GM21360 (cell line): ENCODE measurements at regions not wholly inside any gene's neighbourhood (a gene's known extent, or its start where the extent isn't known, plus 50 kb on each side); places are given as distances from the start of the nearest gene placed in this dataset.
"Not testable (repeated sequence)": the region's sequence is repeated elsewhere in the genome, so short reads cannot be mapped to it uniquely, and the experiment has no call there.

Experiments used
- ATAC-seq: cut with Tn5 transposase; IDR thresholded peaks from one replicate; pipeline ENCODE4 v1.9.1; 2021; ENCODE audit warnings: mild to moderate bottlenecking, moderate library complexity; ENCODE audit not compliant: unreplicated experiment

- ATAC-seq, result no peak
These were observed 726.4 kb upstream of the SOX11 start for GRCh38 chr2:4965556-4966320.

- ATAC-seq, result no peak
These were observed 725.0 kb upstream of the SOX11 start for GRCh38 chr2:4967206-4967605.

GRCh38 chr2:4972472-4972871, 719.7 kb upstream of the SOX11 start:
- ATAC-seq, result no peak

GRCh38 chr2:4973354-4973753, 718.8 kb upstream of the SOX11 start:
- no peak for ATAC-seq

- no peak for ATAC-seq
These were observed 718.2 kb upstream of the SOX11 start for GRCh38 chr2:4973973-4974372.

- ATAC-seq, result no peak
These were observed 715.8 kb upstream of the SOX11 start for GRCh38 chr2:4976407-4976806.

- no peak for ATAC-seq
These were observed 713.1 kb upstream of the SOX11 start for GRCh38 chr2:4979111-4979510.

- no peak for ATAC-seq
These were observed 711.2 kb upstream of the SOX11 start for GRCh38 chr2:4980995-4981394.

GRCh38 chr2:4981802-4982409, 710.3 kb upstream of the SOX11 start:
- no peak for ATAC-seq

- not testable (repeated sequence) for ATAC-seq
These were observed 703.7 kb upstream of the SOX11 start for GRCh38 chr2:4988444-4988843.

GRCh38 chr2:4992226-4992625, 700.0 kb upstream of the SOX11 start:
- ATAC-seq, result no peak

- ATAC-seq, result no peak
These were observed 696.7 kb upstream of the SOX11 start for GRCh38 chr2:4995466-4995865.

GRCh38 chr2:5007596-5007995, 684.6 kb upstream of the SOX11 start:
- no peak for ATAC-seq

GRCh38 chr2:5019324-5019723, 672.9 kb upstream of the SOX11 start:
- ATAC-seq, result no peak

- no peak for ATAC-seq
These were observed 671.9 kb upstream of the SOX11 start for GRCh38 chr2:5020116-5020875.

GRCh38 chr2:5021136-5021535, 671.0 kb upstream of the SOX11 start:
- ATAC-seq, result no peak

- no peak for ATAC-seq
These were observed 670.1 kb upstream of the SOX11 start for GRCh38 chr2:5022061-5022460.

GRCh38 chr2:5022708-5023635, 669.2 kb upstream of the SOX11 start:
- ATAC-seq, result not testable (repeated sequence)

- no peak for ATAC-seq
These were observed 665.5 kb upstream of the SOX11 start for GRCh38 chr2:5026571-5027234.

- no peak for ATAC-seq
These were observed 657.1 kb upstream of the SOX11 start for GRCh38 chr2:5035057-5035488.
